ENCODE measurements at regions not wholly inside any gene's neighbourhood (a gene's known extent, or its start where the extent isn't known, plus 50 kb on each side); places are given as distances from the start of the nearest gene placed in this dataset.

GRCh38 chr12:30507576-30507975, 188.1 kb downstream of the IPO8 start:
- no peak for DNase-seq (ENCODE audit: low read depth, low spot score)

- DNase-seq (ENCODE audit: low read depth, low spot score), result no peak
Measured at GRCh38 chr12:30506411-30506810, 189.3 kb downstream of the IPO8 start.

- DNase-seq (ENCODE audit: low read depth, low spot score), result no peak
Measured at GRCh38 chr12:30501718-30502117, 194.0 kb downstream of the IPO8 start.

GRCh38 chr12:30500532-30500931, 195.1 kb downstream of the IPO8 start:
- DNase-seq (ENCODE audit: low read depth, low spot score), result no peak

GRCh38 chr12:30485230-30485890, 210.3 kb downstream of the IPO8 start:
- DNase-seq (ENCODE audit: low read depth, low spot score), result no peak

GRCh38 chr12:30484658-30485057, 211.0 kb downstream of the IPO8 start:
- DNase-seq (ENCODE audit: low read depth, low spot score), result no peak

GRCh38 chr12:30482650-30483049, 213.0 kb downstream of the IPO8 start:
- no peak for DNase-seq (ENCODE audit: low read depth, low spot score)

- no peak for DNase-seq (ENCODE audit: low read depth, low spot score)
Measured at GRCh38 chr12:30473274-30473673, 222.4 kb downstream of the IPO8 start.

GRCh38 chr12:30466093-30466585, 229.5 kb downstream of the IPO8 start:
- DNase-seq (ENCODE audit: low read depth, low spot score), result no peak

- DNase-seq (ENCODE audit: low read depth, low spot score), result no peak
Measured at GRCh38 chr12:30463636-30464035, 232.0 kb downstream of the IPO8 start.

GRCh38 chr12:30462249-30462648, 233.4 kb downstream of the IPO8 start:
- no peak for DNase-seq (ENCODE audit: low read depth, low spot score)

- DNase-seq (ENCODE audit: low read depth, low spot score), result no peak
Measured at GRCh38 chr12:30461026-30461615, 234.5 kb downstream of the IPO8 start.

- DNase-seq (ENCODE audit: low read depth, low spot score), result no peak
Measured at GRCh38 chr12:30458453-30458852, 237.2 kb downstream of the IPO8 start.

- no peak for DNase-seq (ENCODE audit: low read depth, low spot score)
Measured at GRCh38 chr12:30457621-30458289, 237.9 kb downstream of the IPO8 start.

- DNase-seq (ENCODE audit: low read depth, low spot score), result no peak
Measured at GRCh38 chr12:30450872-30451271, 244.8 kb downstream of the IPO8 start.

- no peak for DNase-seq (ENCODE audit: low read depth, low spot score)
Measured at GRCh38 chr12:30450226-30450625, 245.4 kb downstream of the IPO8 start.

GRCh38 chr12:30448038-30448437, 247.6 kb downstream of the IPO8 start:
- no peak for DNase-seq (ENCODE audit: low read depth, low spot score)

GRCh38 chr12:30447061-30447750, 248.5 kb downstream of the IPO8 start:
- DNase-seq (ENCODE audit: low read depth, low spot score), result no peak

- DNase-seq (ENCODE audit: low read depth, low spot score), result no peak
Measured at GRCh38 chr12:30442461-30442860, 253.2 kb downstream of the IPO8 start.

- DNase-seq (ENCODE audit: low read depth, low spot score), result no peak
Measured at GRCh38 chr12:30440826-30441602, 254.7 kb downstream of the IPO8 start.

GRCh38 chr12:30439201-30439600, 256.5 kb downstream of the IPO8 start:
- no peak for DNase-seq (ENCODE audit: low read depth, low spot score)

All from brain pericyte (primary cell).